Iris pigment epithelial cell (primary cell): ENCODE measurements at regions not wholly inside any gene's neighbourhood (a gene's known extent, or its start where the extent isn't known, plus 50 kb on each side); places are given as distances from the start of the nearest gene placed in this dataset.
A peak's percentile ranks its signal among the peaks of the same experiment; 100 is the strongest.
"Not testable (repeated sequence)": the region's sequence is repeated elsewhere in the genome, so short reads cannot be mapped to it uniquely, and the experiment has no call there.

Experiments used
- DNase-seq: peaks from one replicate; pipeline ENCODE4 v3.0.0-alpha.2; 2011; ENCODE audit warnings: low read depth

GRCh38 chr12:97797473-97797872 lies 334.9 kb downstream of the RMST start:
- DNase-seq = no peak

GRCh38 chr12:97800561-97800960 lies 338.0 kb downstream of the RMST start:
- no peak for DNase-seq

- no peak for DNase-seq
Observed at GRCh38 chr12:97801471-97802059, 339.0 kb downstream of the RMST start.

- no peak for DNase-seq
Observed at GRCh38 chr12:97805146-97805545, 342.5 kb downstream of the RMST start.

- no peak for DNase-seq
Observed at GRCh38 chr12:97813301-97813700, 350.7 kb downstream of the RMST start.

GRCh38 chr12:97821806-97822205 lies 359.2 kb downstream of the RMST start:
- no peak for DNase-seq

- DNase-seq = no peak
Observed at GRCh38 chr12:97835541-97835940, 372.9 kb downstream of the RMST start.

- peak; percentile 37 for DNase-seq
Observed at GRCh38 chr12:97837401-97837800, 374.8 kb downstream of the RMST start.

GRCh38 chr12:97848051-97848450 lies 385.4 kb downstream of the RMST start:
- no peak for DNase-seq

- no peak for DNase-seq
Observed at GRCh38 chr12:97854477-97854876, 391.9 kb downstream of the RMST start.

GRCh38 chr12:97862072-97862471 lies 399.5 kb downstream of the RMST start:
- DNase-seq = no peak

GRCh38 chr12:97875064-97875463 lies 412.5 kb downstream of the RMST start:
- no peak for DNase-seq

GRCh38 chr12:97876780-97877179 lies 414.2 kb downstream of the RMST start:
- DNase-seq = no peak

- DNase-seq = no peak
Observed at GRCh38 chr12:97877404-97877803, 414.8 kb downstream of the RMST start.

- no peak for DNase-seq
Observed at GRCh38 chr12:97886511-97887176, 424.0 kb downstream of the RMST start.

- not testable (repeated sequence) for DNase-seq
Observed at GRCh38 chr12:97897881-97898280, 435.3 kb downstream of the RMST start.

- no peak for DNase-seq
Observed at GRCh38 chr12:97899529-97899928, 436.9 kb downstream of the RMST start.

- DNase-seq = no peak
Observed at GRCh38 chr12:97899956-97900355, 437.4 kb downstream of the RMST start.

GRCh38 chr12:97903356-97903755 lies 440.8 kb downstream of the RMST start:
- no peak for DNase-seq

GRCh38 chr12:97907504-97907903 lies 444.9 kb downstream of the RMST start:
- DNase-seq = no peak

GRCh38 chr12:97910559-97910958 lies 448.0 kb downstream of the RMST start:
- DNase-seq = no peak

- DNase-seq = no peak
Observed at GRCh38 chr12:97912943-97913342, 450.3 kb downstream of the RMST start.

- peak; percentile 58 for DNase-seq
Observed at GRCh38 chr12:97921979-97922722, 459.5 kb downstream of the RMST start.
